Muscle of arm (tissue), 1 donor: ENCODE measurements at regions not wholly inside any gene's neighbourhood (a gene's known extent, or its start where the extent isn't known, plus 50 kb on each side); places are given as distances from the start of the nearest gene placed in this dataset.
A peak's percentile ranks its signal among the peaks of the same experiment; 100 is the strongest.

Experiments used
- DNase-seq: peaks from one replicate; pipeline ENCODE4 v3.0.0-alpha.2; 2013

- DNase-seq: no peak
Measured at GRCh38 chr4:116438417-116438816, 647.0 kb downstream of the TRAM1L1 start.

DNA sequence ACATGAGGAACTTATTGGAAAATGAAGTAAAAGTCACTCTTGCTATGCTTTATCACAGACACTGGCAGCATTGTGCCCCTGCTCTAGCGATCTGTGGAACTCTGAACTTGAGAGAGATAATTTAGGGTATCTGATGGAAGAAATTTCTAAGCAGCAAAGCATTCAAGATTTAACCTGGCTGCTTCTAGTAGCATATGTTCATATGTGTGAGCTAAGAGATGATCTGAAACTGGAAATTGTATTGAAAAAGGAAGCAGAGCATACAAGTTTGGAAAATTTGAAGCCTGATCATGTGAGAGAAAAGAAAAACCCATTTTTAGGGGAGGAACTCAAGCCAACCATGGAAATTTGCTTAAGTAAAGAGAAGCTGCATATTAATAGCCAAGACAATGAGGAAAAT, 657.7 kb downstream of the TRAM1L1 start:
- no peak for DNase-seq

DNA sequence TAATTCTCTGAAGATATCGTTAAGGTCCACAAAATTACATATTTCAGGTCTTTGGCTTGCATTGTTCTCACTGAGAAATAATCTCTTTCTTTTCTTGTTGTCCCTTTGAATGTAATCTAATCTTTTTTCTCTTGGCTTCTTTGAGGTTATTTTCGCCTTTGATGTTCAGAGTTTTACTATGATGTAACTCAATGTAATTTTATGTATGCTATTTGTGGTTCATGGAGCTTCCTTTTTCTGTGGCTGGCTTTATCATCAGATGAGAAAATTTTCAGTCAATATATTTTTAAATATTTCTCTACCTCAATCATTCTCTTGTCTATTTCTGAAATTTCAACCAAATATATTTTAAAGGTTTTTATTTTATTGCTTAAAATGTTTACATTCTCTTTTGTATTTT, 672.2 kb downstream of the TRAM1L1 start:
- no peak for DNase-seq

GRCh38 chr4:116401293-116401692, 684.1 kb downstream of the TRAM1L1 start:
- no peak for DNase-seq

DNA sequence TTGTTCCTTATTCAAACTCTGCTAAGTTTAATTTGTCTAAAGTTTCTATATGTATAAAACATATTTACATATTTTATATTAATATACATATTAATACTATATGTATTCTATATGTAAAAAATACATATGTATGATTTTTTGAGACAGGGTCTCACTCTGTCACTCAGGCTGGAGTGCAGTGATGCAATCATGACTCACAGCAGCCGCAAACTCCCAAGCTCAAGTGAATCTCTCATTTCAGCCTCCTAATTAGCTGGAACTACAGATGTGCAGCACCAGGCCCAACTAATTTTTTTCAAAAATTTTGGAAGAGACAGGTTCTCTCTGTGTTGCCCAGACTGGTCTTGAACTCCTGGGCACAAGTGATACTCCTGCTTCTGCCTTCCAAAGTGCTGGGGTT, 684.9 kb downstream of the TRAM1L1 start:
- no peak for DNase-seq

DNA sequence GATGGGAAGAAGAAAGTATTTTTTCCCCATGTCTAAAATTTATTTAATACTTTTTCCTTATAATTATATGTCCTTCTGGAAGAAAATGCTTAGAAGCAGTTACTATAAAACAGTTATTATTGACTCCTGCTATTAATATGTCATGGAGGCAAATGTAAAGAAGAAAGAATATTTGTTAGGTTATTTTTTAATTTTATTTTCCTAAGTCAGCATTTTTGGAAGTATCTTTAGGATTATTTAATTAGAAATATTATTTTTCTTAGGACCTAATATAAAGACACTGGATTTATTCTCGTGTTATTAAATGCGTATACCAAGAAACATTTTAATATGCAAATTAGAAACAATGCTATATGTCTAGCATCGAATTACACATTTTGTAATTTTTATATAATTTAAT, 687.7 kb downstream of the TRAM1L1 start:
- DNase-seq: no peak

- no peak for DNase-seq
Measured at GRCh38 chr4:116397291-116397690, 688.1 kb downstream of the TRAM1L1 start.

DNA sequence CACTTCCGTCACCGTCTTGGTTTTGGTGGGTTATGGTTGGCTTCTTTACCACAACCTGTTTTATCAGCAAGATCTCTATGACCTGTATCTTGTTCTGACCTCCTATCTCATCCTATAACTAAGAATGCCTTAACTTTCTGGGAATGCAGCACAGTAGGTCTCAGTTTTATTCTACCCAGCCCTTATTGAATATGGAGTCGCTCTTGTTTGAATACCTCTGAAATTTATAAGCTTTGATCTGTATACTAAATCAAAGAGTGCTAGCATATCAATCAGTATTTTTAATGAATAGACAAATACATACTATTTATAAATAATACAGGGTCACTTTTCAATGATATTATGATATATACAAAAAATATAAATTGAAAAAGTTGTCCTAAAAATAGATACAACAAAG, 690.0 kb downstream of the TRAM1L1 start:
- no peak for DNase-seq

DNA sequence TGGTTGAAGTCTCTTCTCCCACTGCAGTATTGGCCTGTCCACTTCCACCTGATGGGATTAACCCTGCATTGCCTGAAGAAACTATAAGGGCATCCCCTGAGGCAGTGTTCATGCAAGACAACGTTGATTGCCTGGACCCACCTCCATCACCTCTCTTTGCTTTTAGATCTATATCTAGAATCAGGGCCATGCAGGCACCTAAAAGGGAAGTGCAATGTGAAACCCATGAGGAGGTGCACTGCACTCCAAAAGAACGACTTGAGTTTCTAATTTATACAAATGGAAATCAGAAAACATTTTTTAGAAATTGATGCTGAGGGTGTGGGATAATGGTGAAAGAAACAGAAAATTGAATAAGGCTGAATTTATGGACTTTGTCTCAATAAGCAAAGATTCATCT, 694.4 kb downstream of the TRAM1L1 start:
- DNase-seq: no peak

- DNase-seq: no peak
Measured at GRCh38 chr4:116389139-116389538, 696.2 kb downstream of the TRAM1L1 start.

DNA sequence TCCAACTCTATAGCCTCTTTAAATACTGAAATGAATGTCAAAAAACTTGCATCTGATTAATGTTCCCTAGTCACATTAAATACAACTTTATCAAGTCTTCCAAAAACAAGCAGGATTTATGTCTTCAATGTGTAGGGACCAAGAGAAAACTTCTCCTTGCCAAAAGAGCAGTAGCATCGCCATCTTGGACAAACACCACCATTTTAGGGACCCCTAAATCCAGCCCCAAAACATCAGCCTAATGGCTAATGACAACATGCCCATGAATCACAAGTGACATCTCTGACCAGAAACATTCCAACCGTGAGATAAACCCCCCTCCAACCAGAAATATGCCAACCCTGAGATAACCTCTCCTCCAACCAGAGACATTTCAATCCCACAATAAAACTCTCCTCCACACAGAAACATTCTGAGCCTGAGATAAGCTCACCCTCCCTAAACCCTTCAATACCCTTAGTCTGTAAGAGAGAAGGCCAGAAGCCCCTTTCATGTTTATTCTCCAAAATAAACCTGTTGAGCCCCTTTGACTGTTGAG, 697.4 kb downstream of the TRAM1L1 start:
- DNase-seq: no peak

DNA sequence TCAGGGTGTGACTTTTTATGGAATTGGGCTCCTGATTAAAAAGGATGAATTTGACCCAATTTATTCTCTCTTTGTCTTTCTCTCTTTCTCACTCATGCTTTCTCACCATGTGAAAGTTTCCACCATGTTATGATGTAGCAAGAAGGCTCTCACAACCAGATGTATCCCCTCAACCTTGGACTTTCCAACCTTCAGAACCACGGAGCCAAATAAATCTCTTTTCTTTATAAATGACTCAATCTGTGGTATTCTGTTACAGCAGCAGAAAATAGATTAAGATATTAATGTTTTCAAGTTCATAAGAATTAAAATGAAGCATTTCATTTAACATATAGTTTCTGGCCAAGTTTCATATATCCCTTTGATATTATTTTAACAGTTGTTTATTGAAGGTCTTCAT, 698.5 kb downstream of the TRAM1L1 start:
- no peak for DNase-seq

DNA sequence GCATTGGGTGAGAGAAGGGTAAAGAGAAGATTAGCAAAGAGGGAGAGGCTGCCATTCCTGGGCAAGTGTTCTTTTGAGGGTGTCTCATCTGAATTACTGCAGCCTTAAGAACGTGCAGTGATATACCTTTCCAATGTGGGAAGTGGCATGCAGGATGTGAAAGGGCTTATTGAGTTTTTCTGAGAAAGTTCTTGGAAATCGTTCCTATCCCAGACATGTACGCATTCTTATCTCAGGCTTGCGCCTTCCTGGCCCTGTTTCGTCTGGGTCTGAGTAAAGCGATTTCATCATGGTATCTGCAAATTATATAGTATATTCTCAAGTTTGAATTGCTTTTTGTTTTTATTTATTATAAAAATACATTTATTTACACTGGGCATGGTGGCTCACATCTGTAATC, 699.8 kb downstream of the TRAM1L1 start:
- no peak for DNase-seq

DNA sequence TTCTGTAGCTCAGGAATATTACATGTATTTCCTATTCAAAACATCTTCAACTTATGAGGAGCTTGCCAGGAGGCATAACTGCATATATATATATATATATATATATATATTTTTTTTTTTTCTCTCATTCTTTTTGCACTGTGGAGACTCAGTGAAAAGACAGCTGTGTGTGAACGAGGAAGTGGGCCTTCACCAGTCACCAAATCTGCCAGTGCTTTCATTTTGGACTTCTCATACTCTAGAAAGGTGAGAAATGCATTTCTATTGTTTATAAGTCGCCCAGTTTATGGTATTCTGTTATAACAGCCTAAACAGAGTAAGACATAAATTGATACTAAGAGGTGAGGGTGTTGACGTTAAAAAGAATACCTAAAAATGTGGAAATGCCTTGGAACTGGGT, 710.6 kb downstream of the TRAM1L1 start:
- DNase-seq: no peak

- no peak for DNase-seq
Measured at GRCh38 chr4:116362583-116362982, 722.8 kb downstream of the TRAM1L1 start.

- DNase-seq: no peak
Measured at GRCh38 chr4:116361790-116362189, 723.6 kb downstream of the TRAM1L1 start.

- DNase-seq: peak; percentile 13
Measured at GRCh38 chr4:116358633-116359222, 726.6 kb downstream of the TRAM1L1 start.

DNA sequence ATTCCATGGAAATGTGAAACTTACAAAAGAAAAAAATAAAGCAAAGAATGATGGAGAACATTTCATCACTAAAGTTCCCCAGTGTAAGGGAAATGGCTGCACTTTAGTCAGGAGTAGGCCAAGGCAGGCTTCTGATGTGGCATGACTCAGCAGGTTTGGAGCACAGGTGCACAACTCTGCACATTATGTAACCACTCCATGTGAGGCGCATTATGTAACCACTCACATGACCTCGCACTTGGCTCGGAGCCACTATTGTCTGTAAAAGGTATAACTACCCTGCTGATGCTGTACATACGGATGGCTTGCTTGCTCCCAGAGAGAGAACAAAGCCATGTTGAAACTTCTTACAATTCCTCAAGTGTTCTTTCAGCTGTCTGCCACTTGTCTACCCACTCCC, 727.6 kb downstream of the TRAM1L1 start:
- DNase-seq: no peak

DNA sequence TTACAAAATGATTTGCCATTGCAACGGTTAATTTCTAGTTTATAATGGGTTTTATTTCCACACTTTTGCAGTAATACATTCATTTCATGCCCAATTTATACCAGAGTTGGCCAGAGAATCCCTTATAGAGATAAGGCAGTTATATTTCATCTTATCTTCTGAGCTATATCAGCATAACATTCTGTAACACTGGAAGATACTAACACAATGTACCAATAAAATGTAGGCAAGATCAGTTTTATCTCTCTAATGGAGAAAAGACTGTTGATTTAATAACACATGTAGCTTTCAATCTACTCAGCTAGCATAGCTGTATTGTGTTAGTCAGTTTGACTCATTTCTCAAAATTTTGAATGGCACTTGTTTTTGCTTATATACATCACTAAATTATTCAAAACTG, 738.6 kb downstream of the TRAM1L1 start:
- no peak for DNase-seq

DNA sequence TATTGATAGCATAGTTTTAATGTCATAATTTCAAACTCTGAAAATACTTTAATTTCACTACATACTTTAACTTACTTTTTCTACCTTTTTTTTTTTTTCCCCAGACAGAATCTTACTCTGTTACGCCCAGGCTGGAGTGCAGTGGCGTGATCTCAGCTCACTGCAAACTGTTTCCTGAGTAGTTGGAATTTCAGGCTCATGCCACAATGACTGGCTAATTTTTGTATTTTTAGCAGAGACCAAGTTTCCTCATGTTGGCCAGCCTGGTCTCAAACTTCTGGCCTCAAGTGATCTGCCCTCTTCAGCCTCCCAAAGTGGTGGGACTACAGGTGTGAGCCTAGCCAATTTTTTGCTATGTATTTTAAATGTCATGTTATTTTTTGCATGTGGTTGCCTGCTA, 741.6 kb downstream of the TRAM1L1 start:
- no peak for DNase-seq

DNA sequence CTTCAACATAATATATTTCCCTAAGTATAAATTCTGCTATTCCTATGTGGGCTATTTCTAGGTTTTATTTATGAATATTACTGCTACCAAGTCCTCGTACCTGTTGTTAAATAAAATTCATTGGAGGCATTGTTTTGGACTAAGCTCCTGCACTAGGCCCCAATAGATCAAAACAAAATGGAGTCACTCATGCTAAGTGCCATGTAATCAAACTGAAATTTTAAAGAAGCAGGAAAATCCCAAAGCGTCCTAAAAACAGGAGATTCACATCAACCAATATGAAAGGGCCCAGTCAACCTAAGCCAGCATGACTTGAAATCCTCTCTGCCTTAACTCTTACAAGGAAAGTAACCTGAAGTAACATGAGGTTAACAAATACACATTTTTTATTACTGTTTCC, 743.2 kb downstream of the TRAM1L1 start:
- DNase-seq: no peak

GRCh38 chr4:116332508-116332907, 752.9 kb downstream of the TRAM1L1 start:
- no peak for DNase-seq

- DNase-seq: no peak
Measured at GRCh38 chr4:116328261-116328860, 757.0 kb downstream of the TRAM1L1 start.

GRCh38 chr4:116323606-116324005, 761.8 kb downstream of the TRAM1L1 start:
- DNase-seq: no peak
